H1 (cell line): ENCODE measurements at regions not wholly inside any gene's neighbourhood (a gene's known extent, or its start where the extent isn't known, plus 50 kb on each side); places are given as distances from the start of the nearest gene placed in this dataset.

Experiments
- CTCF ChIA-PET: fragments of 300-600 bp; sonication (Branson Sonifier 250); formaldehyde crosslinking; loops from one replicate; lab custom pipeline; 2021; ENCODE audit not compliant: partially characterized antibody; lab: Charles Lee
- POLR2A ChIA-PET: fragments of 300-600 bp; sonication (Branson Sonifier 250); formaldehyde crosslinking; loops from one replicate; lab custom pipeline; 2021; ENCODE audit warnings: inconsistent platforms; ENCODE audit not compliant: partially characterized antibody; lab: Charles Lee
- DNase-seq, 2 experiments: peaks; one replicate each; pipeline versions ENCODE4 v3.0.0 to v3.0.0-alpha.2; 2010 to 2022; ENCODE audit warnings: low spot score in 2 of 2, low read depth in 1 of 2, mixed read lengths in 1 of 2
- FAIRE-seq: peaks from 2 replicates; lab custom pipeline; 2011; peaks lifted over from hg19 to GRCh38; lab: Jason Lieb, UNC
- H2AFZ ChIP-seq: 2 replicates; pipeline ENCODE4 v1.8.1; 2012; ENCODE audit warnings: low read length, inconsistent platforms
- H2AK5ac ChIP-seq: 2 replicates; pipeline ENCODE4 v1.6.1; 2013; ENCODE audit warnings: low read depth, low read length
- H2BK120ac ChIP-seq: replicated peaks from 2 replicates; pipeline ENCODE3; 2013; ENCODE audit warnings: low read depth, low read length, inconsistent platforms
- H2BK12ac ChIP-seq: 2 replicates; pipeline ENCODE4 v1.6.1; 2013; ENCODE audit warnings: low read depth, low read length
- H2BK15ac ChIP-seq: 2 replicates; pipeline ENCODE4 v1.6.1; 2013; ENCODE audit warnings: low read length
- H2BK20ac ChIP-seq: 2 replicates; pipeline ENCODE4 v1.6.1; 2013; ENCODE audit warnings: low read length
- H2BK5ac ChIP-seq: 2 replicates; pipeline ENCODE4 v1.6.1; 2013; ENCODE audit warnings: low read depth, low read length
- H3K14ac ChIP-seq: 2 replicates; pipeline ENCODE4 v1.6.1; 2013; ENCODE audit warnings: inconsistent platforms; ENCODE audit not compliant: insufficient read length
- H3K18ac ChIP-seq: 2 replicates; pipeline ENCODE4 v1.6.1; 2013; ENCODE audit warnings: low read length; ENCODE audit errors: extremely low read depth
- H3K23ac ChIP-seq: 2 replicates; pipeline ENCODE4 v1.6.1; 2013; ENCODE audit warnings: inconsistent platforms; ENCODE audit not compliant: insufficient read length
- H3K23me2 ChIP-seq: 2 replicates; pipeline ENCODE4 v1.6.1; 2013; ENCODE audit warnings: low read depth, low read length
- H3K27ac ChIP-seq: 2 replicates; pipeline ENCODE4 v1.6.1; 2011; ENCODE audit warnings: low read depth, low read length, inconsistent platforms
- H3K27me3 ChIP-seq, 4 experiments: replicated peaks in 1 of 4; 1 replicate in 1 of 4; 2 replicates in 3 of 4; pipeline versions ENCODE4 v1.6.1 to v1.8.1; 2011 to 2013; ENCODE audit warnings: low read length in 3 of 4, mild to moderate bottlenecking in 3 of 4, inconsistent platforms in 2 of 4, mixed read lengths in 2 of 4, moderate library complexity in 1 of 4; ENCODE audit not compliant: control insufficient read depth in 3 of 4, insufficient read depth in 3 of 4; ENCODE audit errors: extremely low read depth in 1 of 4
- H3K36me3 ChIP-seq, 4 experiments: 2 replicates each; pipeline versions ENCODE4 v1.6.1 to v1.8.1; 2011 to 2013; ENCODE audit warnings: mild to moderate bottlenecking in 4 of 4, low read length in 3 of 4, moderate library complexity in 2 of 4, control low read depth in 1 of 4, inconsistent platforms in 1 of 4; ENCODE audit not compliant: insufficient read depth in 4 of 4, control insufficient read depth in 2 of 4
- H3K4ac ChIP-seq: replicated peaks from 2 replicates; pipeline ENCODE3; 2013; ENCODE audit warnings: low read length, low read depth, mixed read lengths, inconsistent platforms; ENCODE audit not compliant: insufficient read length
- H3K4me1 ChIP-seq, 4 experiments: replicated peaks in 1 of 4; 1 replicate in 1 of 4; 2 replicates in 3 of 4; pipeline versions ENCODE4 v1.6.1 to v1.8.1; 2011 to 2013; ENCODE audit warnings: low read length in 3 of 4, inconsistent platforms in 2 of 4, mixed read lengths in 1 of 4; ENCODE audit not compliant: insufficient read depth in 4 of 4, control insufficient read depth in 3 of 4
- H3K4me2 ChIP-seq, 2 experiments: 2 replicates each; pipeline versions ENCODE4 v1.6.1 to v1.8.1; 2011 to 2013; ENCODE audit warnings: low read depth in 2 of 2, low read length in 2 of 2, control low read depth in 1 of 2, inconsistent platforms in 1 of 2, mild to moderate bottlenecking in 1 of 2; ENCODE audit not compliant: insufficient read depth in 1 of 2
- H3K4me3 ChIP-seq, 4 experiments: fragments of 200-600, 300-600 bp in 1 of 4; sonication (generic), shearing (Covaris generic), sonication (Bioruptor Twin) in 1 of 4; 2 replicates each; pipeline versions ENCODE4 v1.5.1 to v1.8.1; 2011 to 2016; ENCODE audit warnings: low read length in 4 of 4, low read depth in 3 of 4, control low read depth in 2 of 4, inconsistent platforms in 2 of 4, mild to moderate bottlenecking in 2 of 4, mixed read lengths in 1 of 4, moderate library complexity in 1 of 4; ENCODE audit not compliant: insufficient read depth in 2 of 4; ENCODE audit errors: extremely low read depth in 1 of 4
- H3K56ac ChIP-seq: replicated peaks from 2 replicates; pipeline ENCODE3; 2013; ENCODE audit warnings: low read depth, mild to moderate bottlenecking, mixed read lengths, low read length, inconsistent platforms; ENCODE audit not compliant: insufficient read length
- H3K79me1 ChIP-seq: 2 replicates; pipeline ENCODE4 v1.6.1; 2013; ENCODE audit warnings: low read depth, low read length, control low read depth
- H3K79me2 ChIP-seq, 2 experiments: 2 replicates each; pipeline versions ENCODE4 v1.6.1 to v1.8.1; 2012 to 2013; ENCODE audit warnings: low read length in 2 of 2, mild to moderate bottlenecking in 2 of 2, inconsistent platforms in 1 of 2; ENCODE audit not compliant: insufficient read depth in 2 of 2, control insufficient read depth in 1 of 2
- H3K9ac ChIP-seq, 4 experiments: replicated peaks in 1 of 4; 1 replicate in 1 of 4; 2 replicates in 3 of 4; pipeline versions ENCODE4 v1.6.1 to v1.8.1; 2011 to 2013; ENCODE audit warnings: low read depth in 3 of 4, low read length in 3 of 4, control low read depth in 2 of 4, mild to moderate bottlenecking in 2 of 4, moderate library complexity in 2 of 4, inconsistent platforms in 1 of 4; ENCODE audit errors: extremely low read depth in 1 of 4
- H3K9me3 ChIP-seq, 2 experiments: 2 replicates each; pipeline versions ENCODE4 v1.6.1 to v1.8.1; 2012 to 2013; ENCODE audit warnings: mild to moderate bottlenecking in 2 of 2, moderate library complexity in 2 of 2, control low read depth in 1 of 2, inconsistent platforms in 1 of 2, low read depth in 1 of 2, low read length in 1 of 2, mixed read lengths in 1 of 2; ENCODE audit not compliant: insufficient read depth in 2 of 2
- H4K20me1 ChIP-seq, 2 experiments: replicated peaks in 1 of 2; 2 replicates each; pipeline versions ENCODE3 to v1.8.1; 2011 to 2013; ENCODE audit warnings: inconsistent platforms in 2 of 2, low read length in 2 of 2, mild to moderate bottlenecking in 1 of 2; ENCODE audit not compliant: insufficient read depth in 2 of 2, control insufficient read depth in 1 of 2
- H4K5ac ChIP-seq: 2 replicates; pipeline ENCODE4 v1.6.1; 2013; ENCODE audit warnings: low read length, low read depth, mixed read lengths, inconsistent platforms; ENCODE audit not compliant: insufficient read length
- H4K8ac ChIP-seq: 2 replicates; pipeline ENCODE4 v1.8.0; 2013; ENCODE audit warnings: mild to moderate bottlenecking, moderate library complexity, low read length, inconsistent platforms; ENCODE audit not compliant: insufficient read depth; ENCODE audit errors: extremely low read depth
- H4K91ac ChIP-seq: replicated peaks from 2 replicates; pipeline ENCODE3; 2013; ENCODE audit warnings: low read length, mixed read lengths, inconsistent platforms; ENCODE audit not compliant: insufficient read length
- CBX5 ChIP-seq: fragments of 300-800, 300-1000 bp; sonication (generic); IDR thresholded peaks from 2 replicates; pipeline ENCODE4 v1.7.1; 2016; ENCODE audit warnings: antibody characterized with exemption, low read length, low read depth
- NANOG ChIP-seq: IDR thresholded peaks from 2 replicates; pipeline ENCODE4 v1.6.1; 2011; ENCODE audit warnings: low read length, low read depth, mild to moderate bottlenecking, inconsistent platforms; ENCODE audit not compliant: insufficient read depth, poor library complexity, severe bottlenecking
- RXRA ChIP-seq: IDR thresholded peaks from 2 replicates; pipeline ENCODE4 v1.6.1; 2011; ENCODE audit warnings: low read depth, mild to moderate bottlenecking, low read length, moderate library complexity; ENCODE audit not compliant: insufficient read depth
- TAF1 ChIP-seq: IDR thresholded peaks from 2 replicates; pipeline ENCODE4 v1.6.1; 2011; ENCODE audit warnings: mild to moderate bottlenecking, low read depth, low read length
- WGBS, 2 experiments: shearing (Covaris generic) in 1 of 2; methylation state at CpG; one replicate each; pipeline versions ENCODE4 v1.1.6 to v1.1.7; 2013 to 2015; ENCODE audit warnings: low lambda C conversion rate in 2 of 2, mixed read lengths in 2 of 2, inconsistent platforms in 1 of 2, low coverage in 1 of 2, missing lambda C conversion rate in 1 of 2; ENCODE audit not compliant: insufficient replicate concordance in 2 of 2, insufficient coverage in 1 of 2, insufficient read length in 1 of 2; ENCODE audit errors: extremely low coverage in 1 of 2, missing lambda C conversion rate in 1 of 2; 5-methylcytosine and 5-hydroxymethylcytosine counted together
- TF ChIP-seq, protein P1 (sequence below): IDR thresholded peaks from 2 replicates; pipeline ENCODE4 v1.6.1; 2011; ENCODE audit warnings: low read length, improper control_type of control experiment

GRCh38 chr20:24364482-24364881, 104.9 kb upstream of the SYNDIG1 start:
- no peak overlapping the region for H3K14ac ChIP-seq
- no peak overlapping the region for H3K56ac ChIP-seq
- H2BK20ac ChIP-seq = no peak overlapping the region
- FAIRE-seq (no peak), DNase-seq (no peak)
- H4K91ac ChIP-seq = no peak overlapping the region
- H2BK15ac ChIP-seq = no peak overlapping the region
- H4K5ac ChIP-seq = no peak overlapping the region
- ChIA-PET POLR2A (no interaction called here), CTCF (interaction anchor here (1.1 to 1.2 kb wide), 2 partner anchors 10 to 307 kb away, joined by 3 read pairs; no protein-coding TSS in a partner anchor)
- no peak overlapping the region for H2BK12ac ChIP-seq
- H2AK5ac ChIP-seq = no peak overlapping the region
- no peak overlapping the region for H3K27ac ChIP-seq
- H3K23ac ChIP-seq = no peak overlapping the region
- no peak overlapping the region for H3K4ac ChIP-seq
- no peaks in the 10 kb centered on the region for H3K79me2 ChIP-seq
- no peaks in the 10 kb centered on the region for H3K79me1 ChIP-seq
- H2AFZ ChIP-seq = no peak overlapping the region
- no peaks in the 10 kb centered on the region for H3K36me3 ChIP-seq
- 66% methylated on average over 4 of the region's 4 CpGs; no CpG with 5 or more reads in 1 of the 2 experiments for WGBS, 2 experiments
- no peak overlapping the region for H3K4me2 ChIP-seq
- no peak overlapping the region for H2BK120ac ChIP-seq
- H3K23me2 ChIP-seq = no peaks in the 10 kb centered on the region
- TF ChIP-seq NANOG = no peak
- TF ChIP-seq TAF1 = no peak
- TF ChIP-seq RXRA = no peak
- no peak for TF ChIP-seq CBX5
- TF ChIP-seq, protein P1, sequence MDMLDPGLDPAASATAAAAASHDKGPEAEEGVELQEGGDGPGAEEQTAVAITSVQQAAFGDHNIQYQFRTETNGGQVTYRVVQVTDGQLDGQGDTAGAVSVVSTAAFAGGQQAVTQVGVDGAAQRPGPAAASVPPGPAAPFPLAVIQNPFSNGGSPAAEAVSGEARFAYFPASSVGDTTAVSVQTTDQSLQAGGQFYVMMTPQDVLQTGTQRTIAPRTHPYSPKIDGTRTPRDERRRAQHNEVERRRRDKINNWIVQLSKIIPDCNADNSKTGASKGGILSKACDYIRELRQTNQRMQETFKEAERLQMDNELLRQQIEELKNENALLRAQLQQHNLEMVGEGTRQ = no peak
- H3K18ac ChIP-seq = no peak overlapping the region
- peaks cover 8 to 9% of the 10 kb centered on the region in 2 experiments for H3K9me3 ChIP-seq
- H3K27me3 ChIP-seq = peaks cover 0 to 3% (median 0%) of the 10 kb centered on the region in 4 experiments; a peak in 1 of 7 replicates
- no peak overlapping the region for H4K8ac ChIP-seq
- no peak overlapping the region for H3K4me3 ChIP-seq
- H4K20me1 ChIP-seq = no peaks in the 10 kb centered on the region
- 0 out of 7 replicates have a peak, but pooled peaks cover 0 to 3% (median under 1%) of the 10 kb centered on the region in 4 experiments for H3K4me1 ChIP-seq
- no peak overlapping the region for H3K9ac ChIP-seq
- H2BK5ac ChIP-seq = no peak overlapping the region
